ENCODE measurements at regions not wholly inside any gene's neighbourhood (a gene's known extent, or its start where the extent isn't known, plus 50 kb on each side); places are given as distances from the start of the nearest gene placed in this dataset.

DNA sequence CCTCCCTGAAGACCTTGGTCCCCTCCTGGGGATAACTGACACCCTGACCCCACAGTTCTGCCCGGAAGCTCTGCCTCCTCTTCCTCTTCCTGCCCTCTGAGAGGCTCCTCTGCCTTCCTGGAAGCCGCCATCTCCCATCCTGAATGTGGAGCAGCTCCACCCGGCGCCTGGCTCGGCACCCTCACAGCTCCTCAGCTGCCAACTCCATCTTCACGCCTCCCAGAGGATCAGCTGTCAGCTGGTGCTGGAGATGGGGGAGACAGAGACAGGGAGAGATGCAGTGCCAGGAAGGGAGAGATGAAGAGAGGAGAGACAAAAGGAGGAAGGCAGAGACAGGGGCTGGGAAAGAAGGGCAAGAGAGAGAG lies 210.4 kb upstream of the CSF3R start:
- BruUV-seq (replicated peaks), result no TSS peak
- ChIA-PET CTCF (no interaction called here), POLR2A (ENCODE audit: low non-redundant PET) (no interaction called here)
- Histone ChIP-seq H3K4me3 (ENCODE audit: low read depth, low read length, poor library complexity, severe bottlenecking) (no peak overlapping the region), H3K27me3 (replicated peaks; ENCODE audit: insufficient read depth, low read depth, low read length, poor library complexity) (peaks cover 53% of the 10 kb centered on the region), H3K36me3 (ENCODE audit: insufficient read depth, low read length, poor library complexity, severe bottlenecking) (no peaks in the 10 kb centered on the region), H3K9me3 (ENCODE audit: low read depth, low read length, poor library complexity, severe bottlenecking) (no peaks in the 10 kb centered on the region), H3K4me1 (ENCODE audit: insufficient read depth, low read length, poor library complexity, severe bottlenecking) (no peaks in the 10 kb centered on the region), H3K27ac (ENCODE audit: low read depth, low read length, poor library complexity, severe bottlenecking) (no peak overlapping the region)
- intact Hi-C loops (cut with micrococcal nuclease; ENCODE audit: unreplicated experiment), result no loop called here
- TF ChIP-seq EZH2 (IDR thresholded peaks at IDR 0.05; ENCODE audit: borderline replicate concordance, low read depth, low read length, poor library complexity, severe bottlenecking), result no peak
- TF ChIP-seq, protein P1, sequence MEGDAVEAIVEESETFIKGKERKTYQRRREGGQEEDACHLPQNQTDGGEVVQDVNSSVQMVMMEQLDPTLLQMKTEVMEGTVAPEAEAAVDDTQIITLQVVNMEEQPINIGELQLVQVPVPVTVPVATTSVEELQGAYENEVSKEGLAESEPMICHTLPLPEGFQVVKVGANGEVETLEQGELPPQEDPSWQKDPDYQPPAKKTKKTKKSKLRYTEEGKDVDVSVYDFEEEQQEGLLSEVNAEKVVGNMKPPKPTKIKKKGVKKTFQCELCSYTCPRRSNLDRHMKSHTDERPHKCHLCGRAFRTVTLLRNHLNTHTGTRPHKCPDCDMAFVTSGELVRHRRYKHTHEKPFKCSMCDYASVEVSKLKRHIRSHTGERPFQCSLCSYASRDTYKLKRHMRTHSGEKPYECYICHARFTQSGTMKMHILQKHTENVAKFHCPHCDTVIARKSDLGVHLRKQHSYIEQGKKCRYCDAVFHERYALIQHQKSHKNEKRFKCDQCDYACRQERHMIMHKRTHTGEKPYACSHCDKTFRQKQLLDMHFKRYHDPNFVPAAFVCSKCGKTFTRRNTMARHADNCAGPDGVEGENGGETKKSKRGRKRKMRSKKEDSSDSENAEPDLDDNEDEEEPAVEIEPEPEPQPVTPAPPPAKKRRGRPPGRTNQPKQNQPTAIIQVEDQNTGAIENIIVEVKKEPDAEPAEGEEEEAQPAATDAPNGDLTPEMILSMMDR (conservative IDR thresholded peaks at IDR 0.05; ENCODE audit: low read depth, low read length), result no peak
- DNase-seq (ENCODE audit: low spot score), result no peak

DNA sequence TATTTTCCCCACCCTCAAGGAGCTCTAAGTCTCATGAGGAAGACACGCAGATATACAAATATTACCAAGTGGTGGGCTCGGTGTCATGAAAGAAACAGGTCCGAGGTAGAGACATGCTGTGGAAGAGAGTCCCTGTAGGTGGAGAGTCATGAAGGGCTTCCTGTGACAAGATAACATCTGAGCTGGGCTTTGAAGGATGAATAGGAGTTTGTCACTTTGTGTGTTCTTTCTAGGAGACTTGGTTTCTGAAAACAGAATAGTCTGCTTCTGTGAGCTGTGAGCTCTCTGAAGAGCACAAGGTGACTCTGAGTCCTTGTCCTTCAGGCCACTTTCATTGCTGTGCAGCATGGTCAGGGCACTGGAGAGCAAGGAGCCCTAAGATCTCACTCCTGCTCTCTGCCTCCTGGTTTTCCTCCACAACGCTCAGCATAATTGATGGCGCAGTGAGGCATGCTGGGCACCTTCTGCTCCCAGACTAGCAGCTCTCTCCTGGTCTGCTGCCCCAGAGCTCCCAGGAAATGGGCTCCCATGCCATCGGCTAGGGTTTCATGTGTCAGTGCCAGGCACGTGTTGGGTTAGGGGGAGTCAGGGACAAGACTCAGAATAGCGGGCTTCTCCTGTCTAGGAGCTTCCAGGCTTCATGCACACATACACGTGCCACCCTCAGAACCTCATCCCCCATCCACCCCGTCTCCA lies 209.9 kb upstream of the CSF3R start:
- CTCF ChIA-PET, result no interaction called here
- peaks cover 58% of the 10 kb centered on the region for H3K27me3 ChIP-seq (replicated peaks; ENCODE audit: insufficient read depth, low read depth, low read length, poor library complexity)
- BruUV-seq (replicated peaks), result no TSS peak
- H3K9me3 ChIP-seq (ENCODE audit: low read depth, low read length, poor library complexity, severe bottlenecking), result no peaks in the 10 kb centered on the region
- intact Hi-C loops (cut with micrococcal nuclease; ENCODE audit: unreplicated experiment), result no loop called here
- H3K4me1 ChIP-seq (ENCODE audit: insufficient read depth, low read length, poor library complexity, severe bottlenecking), result no peaks in the 10 kb centered on the region
- DNase-seq (ENCODE audit: low spot score), result no peak
- TF ChIP-seq EZH2 (IDR thresholded peaks at IDR 0.05; ENCODE audit: borderline replicate concordance, low read depth, low read length, poor library complexity, severe bottlenecking), result peak; percentile 19
- TF ChIP-seq, protein P1 (conservative IDR thresholded peaks at IDR 0.05; ENCODE audit: low read depth, low read length), result no peak
- H3K4me3 ChIP-seq (ENCODE audit: low read depth, low read length, poor library complexity, severe bottlenecking), result no peak overlapping the region
- H3K27ac ChIP-seq (ENCODE audit: low read depth, low read length, poor library complexity, severe bottlenecking), result no peak overlapping the region
- POLR2A ChIA-PET (ENCODE audit: low non-redundant PET), result no interaction called here
- no peaks in the 10 kb centered on the region for H3K36me3 ChIP-seq (ENCODE audit: insufficient read depth, low read length, poor library complexity, severe bottlenecking)

DNA sequence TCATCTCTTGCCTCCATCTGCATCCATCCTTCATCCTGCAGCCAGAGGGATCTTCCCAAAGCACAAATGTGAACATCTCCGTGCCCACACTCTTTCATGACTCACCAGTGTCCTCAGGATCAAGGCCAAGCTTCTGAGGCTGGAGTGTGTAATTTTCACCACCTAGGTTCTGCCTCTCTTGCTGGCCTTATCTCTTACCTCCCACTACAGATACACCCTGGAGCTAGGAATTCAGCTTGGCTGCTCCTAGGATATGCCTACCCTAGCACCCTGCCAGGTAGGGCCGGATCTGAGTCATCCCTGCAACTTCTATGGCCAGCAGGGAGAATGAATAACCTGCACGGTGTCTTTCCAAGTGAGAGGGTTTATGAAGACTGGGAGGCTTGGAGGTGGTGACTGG lies 208.7 kb upstream of the CSF3R start:
- ChIA-PET POLR2A (ENCODE audit: low non-redundant PET) (no interaction called here), CTCF (no interaction called here)
- Histone ChIP-seq H3K4me3 (ENCODE audit: low read depth, low read length, poor library complexity, severe bottlenecking) (no peak overlapping the region), H3K36me3 (ENCODE audit: insufficient read depth, low read length, poor library complexity, severe bottlenecking) (no peaks in the 10 kb centered on the region), H3K9me3 (ENCODE audit: low read depth, low read length, poor library complexity, severe bottlenecking) (no peaks in the 10 kb centered on the region), H3K27me3 (replicated peaks; ENCODE audit: insufficient read depth, low read depth, low read length, poor library complexity) (peaks cover 65% of the 10 kb centered on the region), H3K4me1 (ENCODE audit: insufficient read depth, low read length, poor library complexity, severe bottlenecking) (no peaks in the 10 kb centered on the region), H3K27ac (ENCODE audit: low read depth, low read length, poor library complexity, severe bottlenecking) (no peak overlapping the region)
- DNase-seq (ENCODE audit: low spot score), result no peak
- no peak for TF ChIP-seq EZH2 (IDR thresholded peaks at IDR 0.05; ENCODE audit: borderline replicate concordance, low read depth, low read length, poor library complexity, severe bottlenecking)
- TF ChIP-seq, protein P1 (conservative IDR thresholded peaks at IDR 0.05; ENCODE audit: low read depth, low read length), result no peak
- intact Hi-C loops (cut with micrococcal nuclease; ENCODE audit: unreplicated experiment), result no loop called here
- BruUV-seq (replicated peaks), result no TSS peak

Data from A673 (cell line).